AG04450 (cell line): ENCODE measurements at regions not wholly inside any gene's neighbourhood (a gene's known extent, or its start where the extent isn't known, plus 50 kb on each side); places are given as distances from the start of the nearest gene placed in this dataset.

ENCODE experiments used
- CTCF ChIA-PET: fragments of 300-600, 350-600 bp; formaldehyde crosslinking; extraction: SDS; loops from one replicate; lab custom pipeline; 2022; ENCODE audit warnings: antibody characterized with exemption, inconsistent platforms; lab: Charles Lee
- POLR2A ChIA-PET: fragments of 350-600 bp; formaldehyde crosslinking; extraction: SDS; loops from one replicate; lab custom pipeline; 2021; ENCODE audit warnings: antibody characterized with exemption, inconsistent platforms; lab: Yijun Ruan, JAX
- DNase-seq: peaks from one replicate; pipeline ENCODE4 v3.0.0-alpha.2; 2011; ENCODE audit warnings: low read depth, low spot score
- H3K27ac ChIP-seq: one replicate; pipeline ENCODE4 v1.5.1; 2012; ENCODE audit warnings: low read depth, low read length, control low read depth
- H3K27me3 ChIP-seq: one replicate; pipeline ENCODE4 v1.6.0; 2012; ENCODE audit warnings: low read length; ENCODE audit not compliant: control insufficient read depth, insufficient read depth
- H3K4me3 ChIP-seq: 2 replicates; pipeline ENCODE4 v1.5.1; 2011; ENCODE audit warnings: mild to moderate bottlenecking, low read depth, low read length, control low read depth
- H3K9me3 ChIP-seq: 2 replicates; pipeline ENCODE4 v1.5.1; 2012; ENCODE audit warnings: low read length; ENCODE audit not compliant: control insufficient read depth, insufficient read depth
- TF ChIP-seq, protein P1 (sequence below): IDR thresholded peaks from 2 replicates; pipeline ENCODE4 v1.5.1; 2011; ENCODE audit warnings: low read depth, low read length, control low read depth, inconsistent platforms

DNA sequence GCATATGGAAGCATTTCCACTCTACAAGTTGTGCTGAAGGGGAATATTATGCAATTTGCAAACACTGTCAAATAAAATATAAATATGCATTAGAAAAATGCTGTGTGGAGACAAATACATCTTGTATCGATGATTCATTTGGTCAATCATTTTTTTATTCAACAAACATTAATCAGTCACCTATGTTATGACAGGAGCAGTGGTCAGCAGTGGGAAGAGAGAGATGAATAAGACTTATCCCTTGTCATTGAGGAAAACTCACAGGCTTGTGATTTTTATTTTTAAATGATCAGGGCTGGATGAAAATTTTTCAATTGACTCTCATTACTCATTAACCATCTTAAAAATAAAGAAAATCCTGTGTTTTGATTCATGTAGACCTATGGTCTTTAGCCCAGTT is 574.1 kb downstream of the ACTL7B start:
- H3K27ac ChIP-seq, result no peak overlapping the region
- ChIA-PET CTCF (interaction anchor here (0.5 to 1.6 kb wide), 4 partner anchors 9 to 470 kb away, joined by 3 to 15 read pairs (median 4); no protein-coding TSS in a partner anchor), POLR2A (no interaction called here)
- no peak overlapping the region for H3K4me3 ChIP-seq
- H3K9me3 ChIP-seq, result no peaks in the 10 kb centered on the region
- TF ChIP-seq, protein P1, sequence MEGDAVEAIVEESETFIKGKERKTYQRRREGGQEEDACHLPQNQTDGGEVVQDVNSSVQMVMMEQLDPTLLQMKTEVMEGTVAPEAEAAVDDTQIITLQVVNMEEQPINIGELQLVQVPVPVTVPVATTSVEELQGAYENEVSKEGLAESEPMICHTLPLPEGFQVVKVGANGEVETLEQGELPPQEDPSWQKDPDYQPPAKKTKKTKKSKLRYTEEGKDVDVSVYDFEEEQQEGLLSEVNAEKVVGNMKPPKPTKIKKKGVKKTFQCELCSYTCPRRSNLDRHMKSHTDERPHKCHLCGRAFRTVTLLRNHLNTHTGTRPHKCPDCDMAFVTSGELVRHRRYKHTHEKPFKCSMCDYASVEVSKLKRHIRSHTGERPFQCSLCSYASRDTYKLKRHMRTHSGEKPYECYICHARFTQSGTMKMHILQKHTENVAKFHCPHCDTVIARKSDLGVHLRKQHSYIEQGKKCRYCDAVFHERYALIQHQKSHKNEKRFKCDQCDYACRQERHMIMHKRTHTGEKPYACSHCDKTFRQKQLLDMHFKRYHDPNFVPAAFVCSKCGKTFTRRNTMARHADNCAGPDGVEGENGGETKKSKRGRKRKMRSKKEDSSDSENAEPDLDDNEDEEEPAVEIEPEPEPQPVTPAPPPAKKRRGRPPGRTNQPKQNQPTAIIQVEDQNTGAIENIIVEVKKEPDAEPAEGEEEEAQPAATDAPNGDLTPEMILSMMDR, result no peak
- H3K27me3 ChIP-seq, result no peaks in the 10 kb centered on the region
- DNase-seq, result no peak

DNA sequence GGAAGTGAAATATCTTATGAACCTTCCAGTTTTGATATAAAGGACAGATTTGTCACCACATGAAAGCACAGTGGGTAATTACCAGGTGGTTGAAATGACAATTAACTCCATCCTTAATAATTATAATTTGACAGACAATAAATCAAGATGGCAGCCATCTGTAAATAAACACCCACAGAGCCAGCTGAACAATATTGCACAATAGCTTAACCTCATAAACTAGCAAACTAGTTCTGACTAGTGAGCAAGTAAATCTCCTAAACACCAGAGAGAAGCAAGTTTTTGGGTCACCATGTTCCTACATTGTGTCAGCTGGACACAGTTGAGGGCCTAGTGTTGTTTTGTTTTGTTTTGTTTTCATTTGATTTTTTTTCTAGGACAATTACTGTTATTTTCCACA is 577.4 kb downstream of the ACTL7B start:
- CTCF ChIA-PET, result interaction anchor here (0.7 to 1.1 kb wide), 2 partner anchors 166 to 287 kb away, joined by 3 to 4 read pairs; no protein-coding TSS in a partner anchor
- Histone ChIP-seq H3K4me3 (no peak overlapping the region), H3K27me3 (no peaks in the 10 kb centered on the region), H3K9me3 (no peaks in the 10 kb centered on the region), H3K27ac (no peak overlapping the region)
- DNase-seq, result no peak
- TF ChIP-seq, protein P1, result no peak
- POLR2A ChIA-PET, result no interaction called here

DNA sequence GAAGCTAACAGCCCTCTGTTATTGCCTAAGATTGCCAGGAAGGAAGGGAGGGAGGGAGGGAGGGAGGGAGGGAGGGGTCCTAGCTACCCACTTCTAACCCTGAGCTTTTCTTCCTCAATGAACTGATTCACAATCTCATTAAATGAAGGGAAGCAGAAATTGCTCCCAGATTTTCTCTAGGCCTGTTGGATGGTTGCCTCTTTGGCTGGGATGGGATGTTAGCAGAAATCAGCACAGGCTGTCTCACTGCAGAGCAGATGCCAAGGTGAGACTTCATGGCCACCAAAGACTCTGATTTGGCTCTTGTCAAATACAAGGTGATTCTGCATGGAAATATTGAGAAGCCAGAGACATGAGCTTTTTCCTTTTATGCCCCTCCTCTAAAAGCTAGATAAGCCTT is 578.6 kb downstream of the ACTL7B start:
- TF ChIP-seq, protein P1, result no peak
- Histone ChIP-seq H3K27ac (no peak overlapping the region), H3K27me3 (no peaks in the 10 kb centered on the region), H3K9me3 (no peaks in the 10 kb centered on the region), H3K4me3 (no peak overlapping the region)
- ChIA-PET POLR2A (no interaction called here), CTCF (interaction anchor here (0.6 to 1.1 kb wide), 2 partner anchors 288 kb away, joined by 4 read pairs; no protein-coding TSS in a partner anchor)
- no peak for DNase-seq

DNA sequence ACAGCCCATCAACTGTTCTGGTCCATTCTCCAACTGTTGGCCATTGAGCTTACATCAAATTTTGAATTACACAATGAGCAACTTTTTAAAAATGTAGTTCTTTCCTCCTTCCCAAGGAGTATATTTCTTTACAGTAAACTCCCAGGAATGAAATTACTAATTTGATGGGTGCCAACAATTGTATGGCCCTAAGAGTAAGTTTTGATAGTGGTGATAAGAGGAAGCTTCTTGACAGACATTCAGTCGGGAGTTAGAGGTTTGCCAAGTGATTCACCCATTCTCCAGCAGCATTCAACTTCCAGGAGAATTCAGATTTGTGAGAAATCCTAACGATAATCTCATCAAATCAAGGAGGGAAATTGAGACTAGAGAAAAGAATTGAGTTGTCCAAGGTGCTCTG is 579.9 kb downstream of the ACTL7B start:
- no peak overlapping the region for H3K4me3 ChIP-seq
- no peaks in the 10 kb centered on the region for H3K9me3 ChIP-seq
- TF ChIP-seq, protein P1, result no peak
- no peaks in the 10 kb centered on the region for H3K27me3 ChIP-seq
- ChIA-PET POLR2A (no interaction called here), CTCF (interaction anchor here (0.5 to 1.0 kb wide), 2 partner anchors 291 to 810 kb away, joined by 3 to 4 read pairs; no protein-coding TSS in a partner anchor)
- DNase-seq, result no peak
- H3K27ac ChIP-seq, result no peak overlapping the region

DNA sequence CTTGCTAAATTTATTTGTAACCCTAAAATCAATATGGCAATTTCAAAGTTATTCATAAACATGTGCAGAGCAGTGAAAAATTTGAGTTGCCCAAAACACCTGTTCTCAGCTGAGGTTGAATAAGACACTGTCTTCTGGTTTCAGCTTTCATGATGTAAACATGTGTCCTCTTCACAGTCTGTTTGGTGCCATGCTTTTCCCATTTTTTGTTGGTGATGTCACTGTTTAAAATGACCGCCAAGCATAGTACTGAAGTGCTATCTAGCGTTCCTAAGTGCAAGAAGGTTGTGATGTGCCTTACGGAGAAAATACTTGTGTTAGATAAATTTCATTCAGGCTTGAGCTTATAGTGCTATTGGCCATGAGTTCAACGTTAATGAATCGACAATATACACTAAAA is 580.8 kb downstream of the ACTL7B start:
- DNase-seq, result no peak
- no peak overlapping the region for H3K4me3 ChIP-seq
- CTCF ChIA-PET, result interaction anchor here (0.6 kb wide), 1 partner anchor 547 kb away, joined by 3 read pairs; no protein-coding TSS in a partner anchor
- H3K9me3 ChIP-seq, result no peaks in the 10 kb centered on the region
- no peaks in the 10 kb centered on the region for H3K27me3 ChIP-seq
- POLR2A ChIA-PET, result no interaction called here
- TF ChIP-seq, protein P1, result no peak
- no peak overlapping the region for H3K27ac ChIP-seq
